Natural killer cell (primary cell): ENCODE measurements at regions not wholly inside any gene's neighbourhood (a gene's known extent, or its start where the extent isn't known, plus 50 kb on each side); places are given as distances from the start of the nearest gene placed in this dataset.

Experiments used
- ATAC-seq, 3 donors: fragments of 150-1000 bp in 2 of 3; fragments of 200-7000 bp in 1 of 3; cut with Tn5 transposase; 1 replicate in 1 of 3; 2 replicates in 2 of 3; pipeline ENCODE4 v1.10.0; 2021; ENCODE audit warnings: mild to moderate bottlenecking in 2 of 3, moderate library complexity in 2 of 3
- DNase-seq, 2 donors: peaks; one replicate each; pipeline versions ENCODE4 v3.0.0 to v3.0.0-alpha.2; 2013 to 2021; ENCODE audit warnings: mixed read lengths in 1 of 2
- H3K27ac ChIP-seq: one replicate; pipeline ENCODE4 v1.5.1; 2013; ENCODE audit warnings: mild to moderate bottlenecking, low read length
- H3K27me3 ChIP-seq: one replicate; pipeline ENCODE4 v1.6.1; 2013; ENCODE audit warnings: low read length; ENCODE audit not compliant: control insufficient read depth, insufficient read depth
- H3K36me3 ChIP-seq: one replicate; pipeline ENCODE4 v1.6.1; 2013; ENCODE audit warnings: low read length; ENCODE audit not compliant: control insufficient read depth, insufficient read depth
- H3K4me1 ChIP-seq: one replicate; pipeline ENCODE4 v1.6.1; 2013; ENCODE audit warnings: low read length; ENCODE audit not compliant: control insufficient read depth, insufficient read depth
- H3K4me3 ChIP-seq: one replicate; pipeline ENCODE4 v1.5.1; 2013; ENCODE audit warnings: low read length
- H3K9me3 ChIP-seq: one replicate; pipeline ENCODE4 v1.6.1; 2013; ENCODE audit warnings: low read length; ENCODE audit not compliant: control insufficient read depth, insufficient read depth
- H3K27ac Mint-ChIP-seq, 2 donors: one replicate each; pipeline ENCODE4 v1.8.0; 2022; ENCODE audit warnings: mild to moderate bottlenecking in 2 of 2, mixed read lengths in 2 of 2, moderate library complexity in 1 of 2
- H3K27me3 Mint-ChIP-seq, 2 donors: one replicate each; pipeline ENCODE4 v1.8.0; 2022; ENCODE audit warnings: low read depth in 2 of 2, mixed read lengths in 2 of 2
- H3K36me3 Mint-ChIP-seq: one replicate; pipeline ENCODE4 v1.8.0; 2022; ENCODE audit warnings: mixed read lengths
- H3K4me1 Mint-ChIP-seq, 2 donors: one replicate each; pipeline ENCODE4 v1.8.0; 2022; ENCODE audit warnings: mixed read lengths in 2 of 2
- H3K4me3 Mint-ChIP-seq: one replicate; pipeline ENCODE4 v1.8.0; 2022; ENCODE audit warnings: mild to moderate bottlenecking, moderate library complexity, mixed read lengths
- H3K9me3 Mint-ChIP-seq, 2 donors: one replicate each; pipeline ENCODE4 v1.8.0; 2022; ENCODE audit warnings: mixed read lengths in 2 of 2
- WGBS: methylation state at CpG from one replicate; pipeline ENCODE4 v1.1.7; 2013; ENCODE audit warnings: missing lambda C conversion rate; ENCODE audit not compliant: insufficient coverage; 5-methylcytosine and 5-hydroxymethylcytosine counted together
- intact Hi-C: fragments of 100-400 bp; cut with micrococcal nuclease; formaldehyde crosslinking; loops from one replicate; pipeline ENCODE4 v1.14.2; 2022
- TF ChIP-seq, protein P1 (sequence below): fragments of 200-600 bp; IDR thresholded peaks from one replicate; pipeline ENCODE4 v1.8.0; 2022; ENCODE audit warnings: antibody characterized with exemption

DNA sequence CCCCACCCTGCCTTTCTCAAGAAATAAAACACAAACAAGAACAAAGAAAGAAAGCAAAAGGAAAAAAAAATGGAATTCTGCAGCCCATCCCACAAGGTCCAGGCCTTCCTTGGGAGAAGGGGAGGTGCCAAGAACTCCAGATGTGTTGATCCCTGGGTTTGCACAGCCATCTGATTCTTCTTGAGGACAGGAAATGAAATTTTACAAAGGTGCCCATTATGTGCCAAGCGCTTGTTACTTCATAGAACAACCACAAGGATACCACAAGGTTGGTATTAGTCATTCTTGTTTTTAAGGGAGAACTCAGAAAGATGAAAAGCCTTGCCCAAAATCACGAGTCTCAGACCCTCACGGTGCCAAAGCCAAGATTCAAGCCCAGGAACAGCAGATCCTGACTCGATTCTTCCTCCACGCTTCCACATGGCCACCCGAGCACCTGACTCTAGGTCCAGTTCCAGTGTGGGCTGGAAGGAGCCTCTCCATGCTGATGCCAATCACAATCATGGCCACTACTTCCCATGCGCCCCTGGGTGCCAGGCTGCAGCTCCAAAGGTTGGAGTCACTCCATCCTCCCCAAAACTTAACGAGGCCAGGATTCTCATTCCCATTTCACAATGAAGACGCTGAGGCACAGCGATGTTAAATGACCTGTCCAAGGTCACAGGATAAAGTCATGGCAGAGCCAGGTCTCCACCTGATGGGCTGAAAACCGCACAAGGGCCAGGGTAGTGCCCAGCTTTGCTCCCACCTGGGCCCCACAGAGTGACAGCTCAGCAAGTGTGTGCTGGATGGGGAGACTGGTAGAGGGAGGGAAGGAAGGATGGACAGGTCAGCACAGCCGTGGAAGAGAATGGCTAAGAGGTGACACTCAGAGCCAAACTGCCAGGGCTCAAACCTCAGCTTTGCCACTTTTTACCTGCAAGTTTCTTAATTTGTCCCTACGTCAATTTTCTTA lies 66.7 kb upstream of the TOP1 start:
- no peaks in the 10 kb centered on the region for H3K36me3 ChIP-seq
- no peaks in the 10 kb centered on the region for H3K36me3 Mint-ChIP-seq
- H3K27ac ChIP-seq, result no peak overlapping the region
- no peaks in the 10 kb centered on the region for H3K9me3 ChIP-seq
- DNase-seq, result peak in 1 of 2 donors; percentile 27
- no peak overlapping the region for H3K4me3 ChIP-seq
- 77% methylated on average over 12 of the region's 13 CpGs for WGBS
- TF ChIP-seq, protein P1, sequence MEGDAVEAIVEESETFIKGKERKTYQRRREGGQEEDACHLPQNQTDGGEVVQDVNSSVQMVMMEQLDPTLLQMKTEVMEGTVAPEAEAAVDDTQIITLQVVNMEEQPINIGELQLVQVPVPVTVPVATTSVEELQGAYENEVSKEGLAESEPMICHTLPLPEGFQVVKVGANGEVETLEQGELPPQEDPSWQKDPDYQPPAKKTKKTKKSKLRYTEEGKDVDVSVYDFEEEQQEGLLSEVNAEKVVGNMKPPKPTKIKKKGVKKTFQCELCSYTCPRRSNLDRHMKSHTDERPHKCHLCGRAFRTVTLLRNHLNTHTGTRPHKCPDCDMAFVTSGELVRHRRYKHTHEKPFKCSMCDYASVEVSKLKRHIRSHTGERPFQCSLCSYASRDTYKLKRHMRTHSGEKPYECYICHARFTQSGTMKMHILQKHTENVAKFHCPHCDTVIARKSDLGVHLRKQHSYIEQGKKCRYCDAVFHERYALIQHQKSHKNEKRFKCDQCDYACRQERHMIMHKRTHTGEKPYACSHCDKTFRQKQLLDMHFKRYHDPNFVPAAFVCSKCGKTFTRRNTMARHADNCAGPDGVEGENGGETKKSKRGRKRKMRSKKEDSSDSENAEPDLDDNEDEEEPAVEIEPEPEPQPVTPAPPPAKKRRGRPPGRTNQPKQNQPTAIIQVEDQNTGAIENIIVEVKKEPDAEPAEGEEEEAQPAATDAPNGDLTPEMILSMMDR, result no peak
- no peak overlapping the region for H3K4me3 Mint-ChIP-seq
- H3K4me1 Mint-ChIP-seq, result peaks cover 9 to 10% of the 10 kb centered on the region in 2 donors
- H3K9me3 Mint-ChIP-seq, result no peaks in the 10 kb centered on the region
- H3K27me3 Mint-ChIP-seq, result peaks cover 2 to 5% of the 10 kb centered on the region in 2 donors
- H3K4me1 ChIP-seq, result peaks cover 21% of the 10 kb centered on the region
- intact Hi-C loops, result no loop called here
- H3K27me3 ChIP-seq, result no peaks in the 10 kb centered on the region
- no peak for ATAC-seq
- H3K27ac Mint-ChIP-seq, result no peak overlapping the region

DNA sequence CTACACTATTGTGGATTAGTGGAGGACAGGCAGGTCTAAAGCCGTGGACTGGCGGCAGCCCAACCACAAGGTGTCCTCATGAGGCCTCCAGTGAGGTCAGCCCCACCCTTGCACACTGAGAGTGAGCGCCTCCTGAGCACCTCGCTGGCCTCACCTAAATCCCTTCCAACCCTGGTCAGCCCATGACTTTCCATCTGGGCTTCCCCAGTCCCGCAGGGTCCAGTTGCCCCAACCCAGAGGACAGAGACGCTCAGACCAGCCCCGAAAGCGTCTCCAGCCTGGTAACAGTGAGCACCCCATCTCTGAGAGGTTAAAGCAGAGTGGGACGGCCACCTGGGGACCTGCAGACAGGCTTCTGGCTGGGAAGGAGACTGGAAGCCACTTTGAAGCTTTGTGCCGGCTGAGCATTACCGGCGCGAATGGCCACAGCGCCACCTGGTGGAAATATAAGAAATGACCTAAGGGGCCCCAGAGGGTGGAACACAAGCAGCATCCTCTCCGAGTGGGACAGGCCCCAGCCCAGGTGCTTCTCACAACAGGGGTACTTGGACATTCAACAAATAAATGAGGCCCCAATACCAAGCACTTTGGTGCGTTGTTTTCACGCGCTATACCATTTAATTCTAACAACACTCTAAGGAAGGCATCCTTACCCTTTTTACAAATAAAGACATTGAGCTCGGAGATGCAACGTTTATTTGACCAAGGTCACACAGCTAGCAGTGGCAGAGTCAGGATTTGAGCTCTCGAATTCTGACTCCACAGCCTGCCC lies 65.7 kb upstream of the TOP1 start:
- Mint-ChIP-seq H3K9me3 (no peaks in the 10 kb centered on the region), H3K27ac (no peak overlapping the region), H3K27me3 (peaks cover 0 to 4% of the 10 kb centered on the region in 2 donors), H3K4me3 (no peak overlapping the region), H3K4me1 (peaks cover 9 to 10% of the 10 kb centered on the region in 2 donors), H3K36me3 (no peaks in the 10 kb centered on the region)
- DNase-seq, result peak; percentile 70 to 85
- Histone ChIP-seq H3K36me3 (no peaks in the 10 kb centered on the region), H3K27ac (no peak overlapping the region), H3K4me3 (no peak overlapping the region), H3K4me1 (peaks cover 21% of the 10 kb centered on the region), H3K27me3 (no peaks in the 10 kb centered on the region), H3K9me3 (no peaks in the 10 kb centered on the region)
- WGBS, result 32% methylated on average over 21 of the region's 21 CpGs
- peak; percentile 85 to 97 (median 94) for ATAC-seq
- TF ChIP-seq, protein P1, result peak; percentile 96
- intact Hi-C loops, result loop anchor here (1.0 kb wide), 2 partner anchors 166 to 222 kb away; no protein-coding TSS in a partner anchor

DNA sequence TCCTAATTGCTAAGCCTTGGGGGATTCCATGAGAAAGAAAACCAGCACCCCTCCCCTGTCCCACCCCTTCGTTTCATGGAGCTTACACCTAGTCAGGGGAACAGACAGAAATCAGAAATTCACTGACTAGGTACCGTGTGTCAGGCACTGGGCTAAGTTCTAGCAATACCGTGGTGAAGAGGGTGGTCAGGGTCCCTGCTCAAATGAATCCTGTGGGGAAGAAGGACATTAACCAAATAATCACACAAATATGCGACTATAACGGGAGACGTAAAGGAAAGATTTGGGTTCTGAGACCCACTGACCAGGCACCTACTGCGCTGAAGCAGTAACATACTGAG lies 65.1 kb upstream of the TOP1 start:
- DNase-seq (no peak), ATAC-seq (no peak)
- no peak overlapping the region for H3K27ac ChIP-seq
- TF ChIP-seq, protein P1, result no peak
- Mint-ChIP-seq H3K4me3 (no peak overlapping the region), H3K36me3 (no peaks in the 10 kb centered on the region), H3K27ac (no peak overlapping the region), H3K4me1 (peaks cover 9 to 10% of the 10 kb centered on the region in 2 donors), H3K27me3 (peaks cover 0 to 4% of the 10 kb centered on the region in 2 donors), H3K9me3 (no peaks in the 10 kb centered on the region)
- no peaks in the 10 kb centered on the region for H3K27me3 ChIP-seq
- no peaks in the 10 kb centered on the region for H3K9me3 ChIP-seq
- H3K4me1 ChIP-seq, result peaks cover 21% of the 10 kb centered on the region
- 85% methylated on average over 7 of the region's 7 CpGs for WGBS
- no peak overlapping the region for H3K4me3 ChIP-seq
- no peaks in the 10 kb centered on the region for H3K36me3 ChIP-seq
- intact Hi-C loops, result loop anchor here (1.0 kb wide), 2 partner anchors 166 to 222 kb away; no protein-coding TSS in a partner anchor
